Stimulated activated naive CD8-positive, alpha-beta T cell treated with anti-CD3 and anti-CD28 coated beads, Interleukin-15, amount 100 ng/mL, for 72 hours (primary cell): ENCODE measurements at regions not wholly inside any gene's neighbourhood (a gene's known extent, or its start where the extent isn't known, plus 50 kb on each side); places are given as distances from the start of the nearest gene placed in this dataset.
"Not testable (repeated sequence)": the region's sequence is repeated elsewhere in the genome, so short reads cannot be mapped to it uniquely, and the experiment has no call there.

Source experiments
- ATAC-seq: fragments of 150-1000 bp; cut with Tn5 transposase; 2 replicates; pipeline ENCODE4 v1.10.0; 2021; ENCODE audit warnings: mild to moderate bottlenecking, moderate library complexity
- DNase-seq, 2 donors: peaks; one replicate each; pipeline ENCODE4 v3.0.0; 2021 to 2022
- H3K27ac Mint-ChIP-seq, 2 donors: one replicate each; pipeline ENCODE4 v1.8.0; 2022; ENCODE audit warnings: mild to moderate bottlenecking in 2 of 2, mixed read lengths in 2 of 2, moderate library complexity in 2 of 2
- H3K27me3 Mint-ChIP-seq: one replicate; pipeline ENCODE4 v1.8.0; 2022; ENCODE audit warnings: mixed read lengths
- H3K4me1 Mint-ChIP-seq: one replicate; pipeline ENCODE4 v1.8.0; 2022; ENCODE audit warnings: mild to moderate bottlenecking, mixed read lengths
- H3K4me3 Mint-ChIP-seq, 2 donors: one replicate each; pipeline ENCODE4 v1.8.0; 2022; ENCODE audit warnings: mild to moderate bottlenecking in 2 of 2, mixed read lengths in 2 of 2, moderate library complexity in 1 of 2
- H3K9me3 Mint-ChIP-seq, 2 donors: one replicate each; pipeline ENCODE4 v1.8.0; 2022; ENCODE audit warnings: mixed read lengths in 2 of 2

GRCh38 chr15:62850791-62851291 is 191.7 kb upstream of the TPM1 start:
- H3K9me3 Mint-ChIP-seq, result no peaks in the 10 kb centered on the region
- no peak overlapping the region for H3K4me3 Mint-ChIP-seq
- no peaks in the 10 kb centered on the region for H3K4me1 Mint-ChIP-seq
- peaks cover 23% of the 10 kb centered on the region for H3K27me3 Mint-ChIP-seq
- DNase-seq (no peak), ATAC-seq (no peak)
- H3K27ac Mint-ChIP-seq, result no peak overlapping the region

DNA sequence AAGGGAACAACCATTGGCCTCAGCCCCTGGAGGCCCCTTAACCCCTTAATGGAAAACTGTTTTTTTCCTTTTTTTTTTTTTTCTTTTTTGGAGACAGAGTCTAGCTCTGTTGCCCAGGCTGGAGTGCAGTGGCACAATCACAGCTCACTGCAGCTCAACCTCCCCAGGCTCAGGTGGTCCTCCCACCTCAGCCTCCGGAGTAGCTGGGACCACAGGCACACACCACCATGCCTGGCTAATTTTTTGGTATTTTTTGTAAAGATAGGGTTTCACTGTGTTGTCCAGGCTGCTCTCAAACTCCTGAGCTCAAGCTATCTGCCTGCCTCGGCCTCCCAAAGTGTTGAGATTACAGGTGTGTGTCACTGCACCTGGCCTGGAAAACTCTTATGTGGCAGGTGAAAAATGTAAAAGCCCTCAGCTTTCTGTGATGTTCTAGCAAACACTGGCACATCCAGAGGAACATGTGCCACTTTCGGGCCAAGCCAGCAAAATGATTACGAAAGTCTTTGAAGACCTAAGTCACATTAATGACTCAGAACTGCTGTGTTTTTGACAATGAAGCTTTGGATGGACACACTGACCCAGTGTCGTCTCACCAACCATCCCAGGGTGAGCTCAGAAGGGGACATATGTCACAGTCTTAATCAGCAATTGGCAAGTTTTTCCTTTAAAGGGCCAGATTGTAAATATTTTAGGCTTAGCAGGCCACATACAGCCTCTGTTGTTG is 189.3 kb upstream of the TPM1 start:
- no peak overlapping the region for H3K4me3 Mint-ChIP-seq

GRCh38 chr15:62853841-62854225 is 188.7 kb upstream of the TPM1 start:
- peaks cover 16% of the 10 kb centered on the region for H3K27me3 Mint-ChIP-seq
- H3K27ac Mint-ChIP-seq, result no peak overlapping the region
- ATAC-seq, result no peak
- no peak overlapping the region for H3K4me3 Mint-ChIP-seq
- DNase-seq, result no peak
- H3K9me3 Mint-ChIP-seq, result no peaks in the 10 kb centered on the region
- H3K4me1 Mint-ChIP-seq, result peaks cover 7% of the 10 kb centered on the region

More for the DNA sequence above, 189.3 kb upstream of the TPM1 start:
- H3K27ac Mint-ChIP-seq, result no peak overlapping the region
- H3K27me3 Mint-ChIP-seq, result peaks cover 19% of the 10 kb centered on the region
- DNase-seq (no peak), ATAC-seq (no peak)
- peaks cover 7% of the 10 kb centered on the region for H3K4me1 Mint-ChIP-seq
- no peaks in the 10 kb centered on the region for H3K9me3 Mint-ChIP-seq

DNA sequence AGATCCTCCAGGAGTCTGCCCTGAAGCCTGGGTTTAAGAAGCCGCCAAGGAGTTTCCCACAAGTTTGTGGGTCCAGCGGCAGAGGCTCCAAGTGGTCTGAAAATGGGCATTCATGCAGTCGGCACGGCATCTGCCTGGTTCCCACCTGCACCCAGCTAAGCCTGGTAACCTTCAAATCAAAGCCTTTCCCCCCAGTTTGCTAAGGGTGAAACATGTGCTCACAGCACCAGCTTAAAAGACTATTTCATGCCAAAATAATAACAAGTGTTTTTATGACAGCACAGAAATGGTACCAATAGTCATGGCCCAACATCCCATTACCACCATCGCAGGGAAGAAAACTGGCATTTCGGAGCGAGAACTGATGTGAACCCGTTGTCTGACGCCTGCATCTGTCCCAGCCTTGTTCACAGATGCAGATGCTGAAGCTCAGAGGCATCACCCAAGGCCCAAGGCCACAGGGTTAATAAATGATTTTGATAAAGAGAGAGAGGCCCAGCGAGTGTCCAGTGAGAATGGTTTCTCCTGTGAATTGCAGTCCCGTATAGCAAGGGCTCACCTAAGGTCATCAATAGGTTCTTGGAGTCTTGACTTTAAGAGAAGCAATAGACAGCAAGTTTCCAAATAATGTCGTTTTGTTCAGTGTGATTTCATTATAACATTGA is 188.0 kb upstream of the TPM1 start:
- Mint-ChIP-seq H3K4me1 (peaks cover 7% of the 10 kb centered on the region), H3K27ac (no peak overlapping the region), H3K9me3 (peaks cover 0 to 2% of the 10 kb centered on the region in 2 donors), H3K4me3 (no peak overlapping the region), H3K27me3 (peaks cover 14% of the 10 kb centered on the region)
- no peak for ATAC-seq
- no peak for DNase-seq

- Mint-ChIP-seq H3K4me3 (no peak overlapping the region), H3K27ac (no peak overlapping the region), H3K4me1 (peaks cover 7% of the 10 kb centered on the region), H3K27me3 (peaks cover 20% of the 10 kb centered on the region), H3K9me3 (peaks cover 0 to 8% of the 10 kb centered on the region in 2 donors)
- ATAC-seq, result no peak
- DNase-seq, result no peak
Measured at GRCh38 chr15:62855085-62855476, 187.5 kb upstream of the TPM1 start.

DNA sequence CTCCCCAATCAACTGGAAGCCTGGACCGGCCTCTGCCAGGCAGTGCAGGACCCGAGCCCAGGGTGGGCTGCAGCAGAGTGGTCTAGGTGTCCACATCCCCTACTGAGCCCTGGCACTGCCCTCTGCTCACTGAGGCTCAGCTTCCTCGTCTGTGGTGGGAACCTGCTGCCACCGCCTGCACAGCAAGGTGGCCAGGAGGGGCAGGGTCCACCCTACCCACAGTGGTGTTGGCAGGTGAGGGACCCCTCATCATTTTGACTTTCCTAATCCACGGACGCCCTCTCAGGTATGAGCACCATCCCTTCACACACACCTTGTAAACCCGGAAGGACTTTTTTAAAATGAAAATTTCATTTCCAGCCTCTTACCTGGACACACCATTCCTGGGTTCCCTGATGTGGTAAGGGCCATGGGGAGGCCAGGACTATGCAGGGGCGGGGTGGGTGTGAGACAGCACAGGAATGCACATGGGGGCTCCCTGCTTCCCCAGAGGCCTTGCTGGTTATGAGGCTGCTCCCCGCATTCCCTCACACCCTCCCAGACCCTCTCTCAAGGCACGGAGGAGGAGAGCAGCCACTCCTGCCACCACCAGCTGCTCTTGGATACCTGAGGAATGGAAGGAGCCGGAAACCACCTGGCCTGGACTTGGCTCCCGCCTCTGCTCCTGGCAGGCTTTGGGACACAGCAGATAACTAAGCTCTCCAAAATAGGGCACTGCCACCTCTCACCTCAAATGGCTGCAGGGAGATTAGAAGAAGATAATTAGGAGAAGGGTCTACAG is 185.9 kb upstream of the TPM1 start:
- no peak overlapping the region for H3K4me3 Mint-ChIP-seq
- no peak for DNase-seq
- ATAC-seq, result no peak
- H3K27me3 Mint-ChIP-seq, result peaks cover 27% of the 10 kb centered on the region
- peak overlapping the region in 1 of 2 donors; percentile 80 for H3K27ac Mint-ChIP-seq
- peaks cover 7% of the 10 kb centered on the region for H3K4me1 Mint-ChIP-seq
- H3K9me3 Mint-ChIP-seq, result peaks cover 0 to 12% of the 10 kb centered on the region in 2 donors

GRCh38 chr15:62857411-62857853 is 185.1 kb upstream of the TPM1 start:
- peak overlapping the region in 1 of 2 donors; percentile 82 for H3K27ac Mint-ChIP-seq
- ATAC-seq (peak; percentile 80), DNase-seq (peak in 1 of 2 donors; percentile 16)
- H3K9me3 Mint-ChIP-seq, result peaks cover 0 to 12% of the 10 kb centered on the region in 2 donors
- no peak overlapping the region for H3K4me3 Mint-ChIP-seq
- peaks cover 27% of the 10 kb centered on the region for H3K27me3 Mint-ChIP-seq
- H3K4me1 Mint-ChIP-seq, result peaks cover 7% of the 10 kb centered on the region

DNA sequence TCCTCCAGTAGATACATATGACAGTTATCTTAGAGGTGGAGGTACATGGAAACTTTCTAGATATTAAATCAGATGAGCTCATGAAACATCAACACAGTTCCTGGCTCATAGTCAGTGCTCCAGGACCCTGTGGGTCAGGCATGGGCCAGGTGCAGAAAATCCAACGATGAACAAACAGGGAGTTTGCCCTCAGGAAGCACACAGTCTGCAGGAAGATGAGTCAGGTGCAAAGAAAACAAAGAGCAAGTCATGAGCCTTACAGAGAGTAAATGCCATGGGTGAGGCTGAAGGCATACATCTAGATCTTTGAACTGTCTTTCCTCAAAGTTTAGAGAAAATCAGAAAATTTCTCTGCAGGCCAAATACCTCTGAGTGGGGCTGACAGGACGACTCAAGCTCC is 184.2 kb upstream of the TPM1 start:
- H3K4me3 Mint-ChIP-seq, result no peak overlapping the region
- peaks cover 27% of the 10 kb centered on the region for H3K27me3 Mint-ChIP-seq
- ATAC-seq (no peak), DNase-seq (no peak)
- H3K9me3 Mint-ChIP-seq, result peaks cover 0 to 12% of the 10 kb centered on the region in 2 donors
- peaks cover 7% of the 10 kb centered on the region for H3K4me1 Mint-ChIP-seq
- no peak overlapping the region for H3K27ac Mint-ChIP-seq

DNA sequence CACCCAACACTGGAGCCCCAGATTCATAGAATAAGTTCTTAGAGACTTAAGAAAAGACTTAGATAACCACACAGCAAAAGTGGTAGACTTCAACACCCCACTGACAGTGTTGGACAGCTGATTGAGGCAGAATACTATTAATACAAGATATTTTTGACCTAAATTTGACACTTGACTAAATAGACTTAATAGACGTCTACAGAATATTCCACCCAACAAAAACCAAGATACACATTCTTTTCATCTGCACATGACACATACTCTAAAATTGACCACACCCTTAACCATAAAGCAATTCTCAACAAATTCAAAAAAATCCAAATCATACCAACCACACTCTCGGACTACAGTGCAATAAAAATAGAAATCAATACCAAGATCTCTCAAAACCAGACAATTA is 179.8 kb upstream of the TPM1 start:
- Mint-ChIP-seq H3K4me1 (no peaks in the 10 kb centered on the region), H3K9me3 (peaks cover 0 to 12% of the 10 kb centered on the region in 2 donors), H3K27ac (peak overlapping the region in 1 of 2 donors; percentile 1), H3K4me3 (no peak overlapping the region), H3K27me3 (peaks cover 16% of the 10 kb centered on the region)
- DNase-seq, result no peak
- no peak for ATAC-seq

- H3K27ac Mint-ChIP-seq, result no peak overlapping the region
- H3K9me3 Mint-ChIP-seq, result no peaks in the 10 kb centered on the region
- no peaks in the 10 kb centered on the region for H3K27me3 Mint-ChIP-seq
- no peaks in the 10 kb centered on the region for H3K4me1 Mint-ChIP-seq
- H3K4me3 Mint-ChIP-seq, result no peak overlapping the region
- ATAC-seq (no peak), DNase-seq (no peak)
Measured at GRCh38 chr15:62866366-62866765, 176.2 kb upstream of the TPM1 start.

DNA sequence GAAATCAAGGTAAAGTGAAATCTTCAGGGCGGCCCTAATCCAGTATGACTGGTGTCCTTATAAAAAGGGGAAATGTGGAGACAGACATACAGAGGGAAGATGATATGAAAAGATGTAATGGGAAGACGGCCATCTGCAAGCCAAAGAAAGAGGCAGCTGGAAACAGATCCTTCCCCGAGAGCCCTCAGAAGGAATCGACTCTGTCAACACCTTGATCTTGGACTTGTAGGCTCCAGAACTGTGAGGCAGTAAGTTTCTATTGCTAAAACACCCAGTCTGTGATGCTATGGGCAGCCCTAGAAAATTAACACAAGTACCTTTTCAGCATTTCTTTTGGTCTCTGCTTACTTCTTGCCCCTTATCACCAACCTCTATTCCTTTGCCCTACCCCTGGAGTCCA is 174.7 kb upstream of the TPM1 start:
- no peaks in the 10 kb centered on the region for H3K9me3 Mint-ChIP-seq
- no peak for ATAC-seq

DNA sequence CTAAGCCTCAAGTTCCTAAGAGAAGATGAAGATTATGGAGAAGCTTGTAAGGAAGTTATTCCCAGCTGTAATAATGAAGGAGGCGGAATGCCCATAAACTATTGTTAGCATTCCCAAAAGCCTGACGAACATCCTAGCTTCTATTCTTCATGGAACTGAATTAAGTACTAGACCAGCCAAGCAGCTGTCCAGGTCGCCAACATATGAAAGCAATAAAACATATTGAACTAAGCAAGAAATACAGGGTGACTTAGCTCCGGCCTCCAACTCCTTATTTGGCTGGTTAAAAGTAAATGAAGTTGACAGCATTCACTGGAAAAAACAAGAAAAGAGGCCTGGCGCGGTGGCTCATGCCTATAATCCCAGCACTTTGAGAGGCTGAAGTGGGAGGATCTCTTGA is 174.0 kb upstream of the TPM1 start:
- Mint-ChIP-seq H3K27me3 (no peaks in the 10 kb centered on the region), H3K27ac (no peak overlapping the region), H3K4me1 (no peaks in the 10 kb centered on the region), H3K9me3 (no peaks in the 10 kb centered on the region), H3K4me3 (no peak overlapping the region)
- no peak for ATAC-seq
- DNase-seq, result no peak

More for the DNA sequence above, 174.7 kb upstream of the TPM1 start:
- H3K27ac Mint-ChIP-seq, result no peak overlapping the region
- no peaks in the 10 kb centered on the region for H3K4me1 Mint-ChIP-seq
- DNase-seq, result no peak
- no peak overlapping the region for H3K4me3 Mint-ChIP-seq
- H3K27me3 Mint-ChIP-seq, result no peaks in the 10 kb centered on the region

DNA sequence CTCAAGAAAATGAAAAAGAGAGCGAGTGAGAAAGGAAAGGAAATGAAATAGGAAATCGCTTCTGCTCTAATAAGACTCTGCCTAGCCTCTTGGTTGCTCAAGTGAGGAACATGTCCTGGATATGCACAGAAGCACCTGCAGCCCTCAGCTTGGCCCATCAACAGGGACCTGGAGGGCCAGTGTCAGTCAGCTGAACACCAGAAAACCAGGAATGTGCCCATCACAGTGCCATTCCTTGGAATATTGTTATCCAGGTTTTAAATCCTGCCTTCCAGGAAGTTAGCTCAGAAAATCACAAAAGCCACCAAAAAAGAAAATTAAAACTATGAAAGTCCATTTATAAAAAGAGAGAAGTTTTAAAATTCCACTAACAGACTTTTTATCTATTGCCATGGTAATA is 173.4 kb upstream of the TPM1 start:
- DNase-seq (no peak), ATAC-seq (no peak)
- Mint-ChIP-seq H3K27me3 (no peaks in the 10 kb centered on the region), H3K4me1 (no peaks in the 10 kb centered on the region), H3K9me3 (no peaks in the 10 kb centered on the region), H3K4me3 (no peak overlapping the region), H3K27ac (peak overlapping the region in 1 of 2 donors; percentile 82)

DNA sequence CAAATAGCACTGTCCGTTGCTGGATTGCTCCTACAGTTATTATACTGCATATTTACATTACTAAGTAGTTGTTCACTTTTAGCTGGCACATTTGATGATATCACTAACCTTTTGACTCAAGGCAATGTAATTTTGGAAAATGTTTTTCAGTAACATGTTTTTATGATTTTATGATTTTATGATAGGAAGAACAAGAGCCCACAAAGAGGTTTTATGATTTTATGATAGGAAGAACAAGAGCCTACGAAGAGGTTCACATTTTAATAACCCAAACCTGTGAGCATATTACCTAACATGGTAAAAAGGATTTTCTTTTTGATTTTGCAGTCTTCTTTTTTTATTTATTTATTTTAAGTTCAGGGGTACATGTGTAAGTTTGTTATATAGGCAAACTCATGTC is 172.3 kb upstream of the TPM1 start:
- Mint-ChIP-seq H3K27me3 (no peaks in the 10 kb centered on the region), H3K9me3 (no peaks in the 10 kb centered on the region), H3K4me1 (no peaks in the 10 kb centered on the region), H3K4me3 (no peak overlapping the region), H3K27ac (no peak overlapping the region)
- DNase-seq (no peak), ATAC-seq (no peak)

- not testable (repeated sequence) for DNase-seq, H3K27me3 Mint-ChIP-seq
Measured at GRCh38 chr15:62870701-62871100, 171.8 kb upstream of the TPM1 start.

GRCh38 chr15:62873203-62873602 is 169.3 kb upstream of the TPM1 start:
- ATAC-seq, result no peak
- Mint-ChIP-seq H3K9me3 (no peaks in the 10 kb centered on the region), H3K4me3 (no peak overlapping the region), H3K27ac (peak overlapping the region in 1 of 2 donors; percentile 35), H3K27me3 (no peaks in the 10 kb centered on the region), H3K4me1 (no peaks in the 10 kb centered on the region)
- DNase-seq, result no peak

More at GRCh38 chr15:62870701-62871100, 171.8 kb upstream of the TPM1 start:
- H3K27ac Mint-ChIP-seq, result peak overlapping the region in 1 of 2 donors; percentile 30
- H3K9me3 Mint-ChIP-seq, H3K4me3 Mint-ChIP-seq, ATAC-seq, H3K4me1 Mint-ChIP-seq: not testable (repeated sequence)
